HL-60 (cell line): ENCODE measurements at regions not wholly inside any gene's neighbourhood (a gene's known extent, or its start where the extent isn't known, plus 50 kb on each side); places are given as distances from the start of the nearest gene placed in this dataset.

Experiments
- CTCF ChIP-seq: IDR thresholded peaks from one replicate; pipeline ENCODE4 v1.5.1; 2011; ENCODE audit warnings: low read length, control low read depth, inconsistent platforms; ENCODE audit not compliant: insufficient read depth
- GABPA ChIP-seq: IDR thresholded peaks from 2 replicates; pipeline ENCODE4 v1.6.1; 2012; ENCODE audit warnings: low read depth
- POLR2AphosphoS5 ChIP-seq: IDR thresholded peaks from 2 replicates; pipeline ENCODE4 v1.6.1; 2012; ENCODE audit warnings: low read depth
- REST ChIP-seq: IDR thresholded peaks from 2 replicates; pipeline ENCODE4 v1.6.1; 2012; ENCODE audit warnings: low read depth; ENCODE audit not compliant: insufficient replicate concordance
- SPI1 ChIP-seq: IDR thresholded peaks from 2 replicates; pipeline ENCODE4 v1.6.1; 2012; ENCODE audit warnings: low read depth, mild to moderate bottlenecking, borderline replicate concordance

GRCh38 chr3:21859124-21860081 is 108.4 kb upstream of the ZNF385D start:
- TF ChIP-seq POLR2AphosphoS5 (no peak), CTCF (no peak), REST (no peak), GABPA (no peak), SPI1 (no peak)
